ENCODE measurements at regions not wholly inside any gene's neighbourhood (a gene's known extent, or its start where the extent isn't known, plus 50 kb on each side); places are given as distances from the start of the nearest gene placed in this dataset.

DNA sequence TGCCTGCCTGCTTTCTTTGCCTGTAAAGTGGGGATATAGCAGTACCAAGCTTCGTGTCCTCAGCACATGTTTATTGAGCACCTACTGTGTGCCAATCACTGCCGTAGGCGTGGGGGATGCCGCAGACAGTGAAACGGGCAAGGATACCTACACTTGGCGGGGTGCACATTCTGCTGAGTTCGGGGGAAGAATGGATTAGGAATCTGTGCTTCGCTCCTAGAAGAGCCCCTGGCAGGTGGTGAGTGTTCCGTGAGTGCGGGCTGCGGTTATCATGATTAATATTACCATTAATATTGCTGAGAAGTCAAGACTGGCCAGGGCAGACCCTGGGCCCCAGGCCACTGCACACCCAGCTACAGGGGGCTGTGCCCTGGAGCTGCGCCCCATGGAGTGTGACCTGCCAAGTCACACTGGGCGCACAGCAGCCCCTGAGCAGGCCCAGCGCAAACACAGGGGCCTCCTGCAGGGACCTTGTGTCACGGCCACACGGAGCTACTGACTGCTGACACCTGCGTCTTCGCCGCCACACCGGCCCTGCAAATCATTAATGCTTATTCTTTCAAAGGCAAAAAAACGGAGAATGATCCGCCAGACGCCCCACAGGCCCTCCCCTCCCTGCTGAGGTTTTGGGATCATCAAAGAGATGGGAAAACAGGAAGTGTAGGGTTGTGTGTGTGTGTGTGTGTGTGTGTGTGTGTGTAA is 213.4 kb upstream of the GSE1 start:
- peaks cover 26% of the 10 kb centered on the region for H3K27me3 ChIP-seq (ENCODE audit: low read depth, low read length)
- no peaks in the 10 kb centered on the region for H3K36me3 ChIP-seq (replicated peaks; ENCODE audit: low read depth, low read length)
- H3K9me3 ChIP-seq (ENCODE audit: insufficient read depth, low read length) = no peaks in the 10 kb centered on the region
- no peak overlapping the region for H3K4me2 ChIP-seq (ENCODE audit: low read length)
- no peak overlapping the region for H2AFZ ChIP-seq (ENCODE audit: low read depth, low read length)
- H3K79me2 ChIP-seq (ENCODE audit: low read length) = no peaks in the 10 kb centered on the region
- H4K20me1 ChIP-seq (ENCODE audit: insufficient read depth, low read length) = no peaks in the 10 kb centered on the region
- no peak overlapping the region for H3K9ac ChIP-seq (ENCODE audit: low read length)
- H3K27ac ChIP-seq (ENCODE audit: low read length) = no peak overlapping the region
- TF ChIP-seq, protein P1, sequence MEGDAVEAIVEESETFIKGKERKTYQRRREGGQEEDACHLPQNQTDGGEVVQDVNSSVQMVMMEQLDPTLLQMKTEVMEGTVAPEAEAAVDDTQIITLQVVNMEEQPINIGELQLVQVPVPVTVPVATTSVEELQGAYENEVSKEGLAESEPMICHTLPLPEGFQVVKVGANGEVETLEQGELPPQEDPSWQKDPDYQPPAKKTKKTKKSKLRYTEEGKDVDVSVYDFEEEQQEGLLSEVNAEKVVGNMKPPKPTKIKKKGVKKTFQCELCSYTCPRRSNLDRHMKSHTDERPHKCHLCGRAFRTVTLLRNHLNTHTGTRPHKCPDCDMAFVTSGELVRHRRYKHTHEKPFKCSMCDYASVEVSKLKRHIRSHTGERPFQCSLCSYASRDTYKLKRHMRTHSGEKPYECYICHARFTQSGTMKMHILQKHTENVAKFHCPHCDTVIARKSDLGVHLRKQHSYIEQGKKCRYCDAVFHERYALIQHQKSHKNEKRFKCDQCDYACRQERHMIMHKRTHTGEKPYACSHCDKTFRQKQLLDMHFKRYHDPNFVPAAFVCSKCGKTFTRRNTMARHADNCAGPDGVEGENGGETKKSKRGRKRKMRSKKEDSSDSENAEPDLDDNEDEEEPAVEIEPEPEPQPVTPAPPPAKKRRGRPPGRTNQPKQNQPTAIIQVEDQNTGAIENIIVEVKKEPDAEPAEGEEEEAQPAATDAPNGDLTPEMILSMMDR (IDR thresholded peaks at IDR 0.05; ENCODE audit: low read depth, low read length) = no peak
- no peak for TF ChIP-seq EZH2phosphoT487 (IDR thresholded peaks at IDR 0.05; ENCODE audit: low read depth)
- H3K4me1 ChIP-seq (ENCODE audit: low read length) = peaks cover 30% of the 10 kb centered on the region
- no peak overlapping the region for H3K4me3 ChIP-seq (ENCODE audit: low read length)

DNA sequence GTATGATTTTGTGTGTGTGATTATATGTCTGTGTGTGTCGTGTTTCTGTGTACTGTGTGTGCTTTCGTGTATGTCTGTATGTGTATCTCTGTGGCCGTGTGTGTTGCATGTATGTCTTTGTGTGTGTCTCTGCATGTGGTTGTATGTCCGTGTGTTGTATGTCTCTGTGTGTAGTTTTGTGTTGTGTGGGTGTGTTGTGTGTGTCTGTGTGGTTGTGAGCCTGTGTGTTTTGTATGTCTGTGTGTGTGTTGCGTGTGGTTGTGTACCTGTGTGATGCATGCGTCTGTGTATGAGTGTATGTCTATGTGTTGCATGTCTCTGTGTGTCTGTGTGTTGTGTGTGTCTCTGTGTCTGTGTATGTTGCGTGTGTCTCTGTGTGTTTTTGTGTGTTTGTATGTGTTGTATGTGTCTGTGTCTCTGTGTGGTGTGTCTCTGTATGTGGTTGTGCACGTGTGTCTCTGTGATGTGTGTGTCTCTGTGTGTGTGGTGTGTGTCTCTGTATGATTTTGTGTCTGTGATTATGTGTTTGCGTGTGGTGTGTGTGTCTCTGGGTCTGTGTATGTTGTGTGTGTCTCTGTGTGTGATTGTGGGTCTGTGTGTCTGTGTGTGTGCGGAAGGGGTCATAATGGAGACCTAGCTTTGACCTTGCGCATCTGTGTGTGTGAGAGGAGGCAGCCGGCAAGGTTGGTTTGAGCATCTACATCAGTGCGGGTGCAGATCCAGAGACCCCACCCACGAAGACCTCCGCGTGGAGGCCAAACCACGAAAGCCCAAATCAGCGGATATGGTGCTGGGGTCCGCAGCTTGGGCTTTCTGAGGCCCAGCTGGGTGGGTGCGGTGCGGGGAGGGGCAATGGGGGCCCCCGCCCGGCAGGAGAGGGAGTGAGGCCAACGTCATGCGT is 212.6 kb upstream of the GSE1 start:
- no peak overlapping the region for H3K27ac ChIP-seq (ENCODE audit: low read length)
- H3K79me2 ChIP-seq (ENCODE audit: low read length) = no peaks in the 10 kb centered on the region
- no peaks in the 10 kb centered on the region for H3K9me3 ChIP-seq (ENCODE audit: insufficient read depth, low read length)

GRCh38 chr16:85401370-85401916 is 211.7 kb upstream of the GSE1 start:
- TF ChIP-seq, protein P1 (IDR thresholded peaks at IDR 0.05; ENCODE audit: low read depth, low read length) = no peak
- no peak for TF ChIP-seq EZH2phosphoT487 (IDR thresholded peaks at IDR 0.05; ENCODE audit: low read depth)
- Histone ChIP-seq H4K20me1 (ENCODE audit: insufficient read depth, low read length) (no peaks in the 10 kb centered on the region), H2AFZ (ENCODE audit: low read depth, low read length) (no peak overlapping the region), H3K4me1 (ENCODE audit: low read length) (peaks cover 21% of the 10 kb centered on the region), H3K27me3 (ENCODE audit: low read depth, low read length) (peaks cover 11% of the 10 kb centered on the region), H3K4me3 (ENCODE audit: low read length) (no peak overlapping the region), H3K4me2 (ENCODE audit: low read length) (no peak overlapping the region), H3K79me2 (ENCODE audit: low read length) (no peaks in the 10 kb centered on the region), H3K36me3 (replicated peaks; ENCODE audit: low read depth, low read length) (no peaks in the 10 kb centered on the region), H3K9ac (ENCODE audit: low read length) (no peak overlapping the region), H3K27ac (ENCODE audit: low read length) (no peak overlapping the region), H3K9me3 (ENCODE audit: insufficient read depth, low read length) (no peaks in the 10 kb centered on the region)

More for the DNA sequence above, 212.6 kb upstream of the GSE1 start:
- Histone ChIP-seq H3K4me2 (ENCODE audit: low read length) (no peak overlapping the region), H3K9ac (ENCODE audit: low read length) (no peak overlapping the region), H3K4me3 (ENCODE audit: low read length) (no peak overlapping the region), H3K4me1 (ENCODE audit: low read length) (peaks cover 25% of the 10 kb centered on the region), H4K20me1 (ENCODE audit: insufficient read depth, low read length) (no peaks in the 10 kb centered on the region), H3K27me3 (ENCODE audit: low read depth, low read length) (peaks cover 19% of the 10 kb centered on the region), H3K36me3 (replicated peaks; ENCODE audit: low read depth, low read length) (no peaks in the 10 kb centered on the region), H2AFZ (ENCODE audit: low read depth, low read length) (no peak overlapping the region)
- TF ChIP-seq EZH2phosphoT487 (IDR thresholded peaks at IDR 0.05; ENCODE audit: low read depth) = no peak
- TF ChIP-seq, protein P1 (IDR thresholded peaks at IDR 0.05; ENCODE audit: low read depth, low read length) = no peak
